GM18873 (cell line): ENCODE measurements at regions not wholly inside any gene's neighbourhood (a gene's known extent, or its start where the extent isn't known, plus 50 kb on each side); places are given as distances from the start of the nearest gene placed in this dataset.

Source experiments
- ATAC-seq: cut with Tn5 transposase; IDR thresholded peaks from one replicate; pipeline ENCODE4 v1.9.1; 2021; ENCODE audit warnings: mild to moderate bottlenecking, moderate library complexity, moderate number of reproducible peaks; ENCODE audit not compliant: unreplicated experiment, low FRiP score

GRCh38 chr6:98572579-98572978 lies 261.8 kb upstream of the POU3F2 start:
- ATAC-seq, result no peak

DNA sequence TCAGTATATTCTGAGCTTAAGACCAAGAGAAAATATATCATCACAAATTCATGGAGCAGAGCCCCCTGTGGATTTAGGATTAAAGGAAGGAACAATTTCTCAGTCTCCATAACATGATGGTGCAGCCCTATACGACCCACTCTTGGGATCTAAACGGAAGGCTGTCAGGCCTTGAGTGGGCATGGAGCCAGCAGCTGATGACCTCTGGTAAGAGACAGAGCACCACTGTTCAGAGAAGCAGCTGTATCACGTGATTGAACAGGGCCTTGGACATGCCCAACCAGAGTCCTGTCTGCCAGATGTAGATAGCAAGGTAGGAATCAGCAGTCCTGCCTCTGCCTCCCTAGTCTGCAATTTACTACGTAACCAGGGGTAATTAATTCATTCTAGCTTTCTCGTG lies 259.4 kb upstream of the POU3F2 start:
- no peak for ATAC-seq

DNA sequence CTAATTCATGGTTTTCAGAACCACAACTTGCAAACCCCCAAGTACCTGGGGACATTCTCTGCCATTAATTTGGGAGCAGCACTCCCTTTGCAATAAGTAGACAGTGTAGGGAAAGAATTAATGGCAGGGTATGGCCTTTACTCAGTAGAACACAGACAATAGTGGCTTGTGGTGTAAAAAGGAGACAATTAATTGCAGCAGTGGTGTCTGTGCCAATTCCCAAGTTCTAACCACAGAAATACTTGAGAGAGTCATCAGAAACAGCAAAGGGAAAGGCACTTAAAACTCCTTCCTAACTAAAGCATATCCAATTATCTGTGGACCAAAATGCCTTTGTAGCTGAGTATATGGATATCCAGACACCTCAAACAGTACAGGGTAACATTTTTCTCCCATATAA lies 257.6 kb upstream of the POU3F2 start:
- ATAC-seq, result no peak

- ATAC-seq, result no peak
Observed at GRCh38 chr6:98578016-98578415, 256.4 kb upstream of the POU3F2 start.

DNA sequence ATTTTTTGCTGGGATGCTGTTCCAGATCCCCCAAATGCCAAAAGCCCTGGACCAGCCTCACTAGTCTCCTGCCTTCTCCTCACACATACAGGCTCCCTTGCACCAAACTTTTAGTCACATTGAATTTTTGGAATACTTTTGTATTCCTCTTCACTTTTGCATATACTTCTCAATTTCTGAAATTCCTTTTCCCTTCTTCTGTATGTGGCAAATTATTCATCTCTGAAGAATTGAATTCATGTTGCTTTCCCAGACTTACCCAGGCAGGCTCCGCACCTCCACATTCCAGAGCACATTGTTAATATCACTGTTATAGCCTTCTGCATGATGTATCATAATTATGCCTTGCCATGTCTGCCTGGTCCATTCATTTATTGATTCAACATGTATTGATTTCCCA lies 255.3 kb upstream of the POU3F2 start:
- ATAC-seq, result no peak

- no peak for ATAC-seq
Observed at GRCh38 chr6:98579941-98580340, 254.4 kb upstream of the POU3F2 start.

GRCh38 chr6:98581705-98582104 lies 252.7 kb upstream of the POU3F2 start:
- no peak for ATAC-seq

DNA sequence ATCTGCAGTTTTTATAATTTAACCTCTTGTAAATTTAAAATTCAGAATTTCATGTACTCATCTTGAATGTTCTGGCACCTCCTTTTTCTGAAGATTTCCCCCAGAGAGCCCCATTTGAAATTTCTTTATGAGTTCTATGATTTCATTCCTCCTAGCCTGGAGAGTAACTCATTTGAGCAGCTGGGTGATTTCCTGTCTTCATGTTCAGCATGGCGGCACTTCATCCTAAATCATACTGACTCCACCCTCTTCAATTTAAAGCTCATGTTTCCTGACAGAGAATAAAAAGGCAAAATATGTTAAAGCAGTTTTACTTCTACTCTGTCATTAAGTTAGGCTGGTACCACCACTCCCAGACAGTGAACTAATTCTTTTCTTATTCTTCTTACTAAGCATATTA lies 250.9 kb upstream of the POU3F2 start:
- no peak for ATAC-seq

- ATAC-seq, result no peak
Observed at GRCh38 chr6:98586163-98586562, 248.2 kb upstream of the POU3F2 start.

- ATAC-seq, result no peak
Observed at GRCh38 chr6:98587555-98587954, 246.8 kb upstream of the POU3F2 start.

GRCh38 chr6:98589536-98589935 lies 244.8 kb upstream of the POU3F2 start:
- ATAC-seq, result no peak

DNA sequence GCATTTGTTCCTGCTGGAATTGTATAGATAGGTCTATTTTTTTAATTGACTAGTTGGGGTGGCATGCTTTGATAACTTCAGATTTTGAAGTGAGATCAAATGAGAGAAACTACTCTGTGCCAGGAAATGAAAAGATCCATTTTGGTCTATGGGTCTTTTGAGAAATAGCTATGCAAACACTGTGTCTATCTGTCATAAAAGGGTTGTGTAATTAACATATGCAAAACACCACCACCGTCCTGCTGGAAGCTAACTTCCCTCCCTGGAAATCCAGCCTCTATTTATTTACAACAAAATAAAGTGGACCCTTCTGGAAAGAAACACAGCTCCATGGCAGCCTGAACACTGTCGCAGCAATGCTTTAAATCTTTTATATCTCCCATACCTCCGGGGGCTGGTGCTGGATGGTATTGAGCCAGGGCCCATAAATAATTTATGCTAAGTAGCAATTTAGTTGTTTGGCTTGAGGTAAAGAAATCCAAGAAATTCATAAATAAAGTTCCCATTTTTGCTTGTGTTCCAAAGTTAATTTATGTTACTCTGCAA lies 244.2 kb upstream of the POU3F2 start:
- no peak for ATAC-seq

GRCh38 chr6:98590997-98591396 lies 243.4 kb upstream of the POU3F2 start:
- ATAC-seq, result no peak

- ATAC-seq, result no peak
Observed at GRCh38 chr6:98593676-98594075, 240.7 kb upstream of the POU3F2 start.

DNA sequence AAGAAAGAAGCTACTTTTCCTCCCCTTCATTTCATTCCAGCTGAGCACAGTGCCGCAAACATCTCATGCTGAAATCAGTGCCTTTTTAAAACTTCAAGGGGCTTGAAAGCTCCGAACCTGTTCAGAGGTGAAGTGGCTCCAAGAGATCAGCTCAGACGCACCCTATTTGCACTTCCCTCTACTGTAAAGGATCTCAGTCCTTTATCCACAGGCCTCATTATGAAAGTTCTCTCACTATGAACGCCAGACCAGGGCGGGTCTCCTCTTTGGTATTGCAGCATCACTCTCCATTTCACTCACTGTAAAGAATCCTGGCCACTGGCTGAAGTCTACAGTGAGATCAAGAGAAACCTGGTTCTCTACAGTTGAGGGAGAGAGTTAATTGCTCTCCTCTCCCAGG lies 232.7 kb upstream of the POU3F2 start:
- ATAC-seq, result no peak

DNA sequence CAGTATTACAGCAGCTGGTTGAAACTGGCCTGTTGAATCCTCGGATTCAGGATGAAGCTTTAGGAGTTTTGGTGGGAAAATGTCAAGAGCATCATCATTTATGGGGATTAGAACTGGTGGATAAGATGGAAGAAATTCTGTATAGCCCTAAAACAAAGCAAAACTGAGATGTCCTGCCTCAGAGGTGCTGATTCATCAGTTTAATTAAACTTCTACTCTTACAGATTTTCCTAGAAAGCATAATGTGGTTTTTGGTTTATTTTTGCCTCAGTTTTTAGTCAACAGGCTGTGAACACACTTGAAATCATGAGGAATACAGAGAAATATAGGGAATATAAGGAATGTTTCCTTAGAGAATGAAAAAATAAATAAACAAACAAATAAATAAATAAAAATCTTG lies 228.7 kb upstream of the POU3F2 start:
- ATAC-seq, result no peak

DNA sequence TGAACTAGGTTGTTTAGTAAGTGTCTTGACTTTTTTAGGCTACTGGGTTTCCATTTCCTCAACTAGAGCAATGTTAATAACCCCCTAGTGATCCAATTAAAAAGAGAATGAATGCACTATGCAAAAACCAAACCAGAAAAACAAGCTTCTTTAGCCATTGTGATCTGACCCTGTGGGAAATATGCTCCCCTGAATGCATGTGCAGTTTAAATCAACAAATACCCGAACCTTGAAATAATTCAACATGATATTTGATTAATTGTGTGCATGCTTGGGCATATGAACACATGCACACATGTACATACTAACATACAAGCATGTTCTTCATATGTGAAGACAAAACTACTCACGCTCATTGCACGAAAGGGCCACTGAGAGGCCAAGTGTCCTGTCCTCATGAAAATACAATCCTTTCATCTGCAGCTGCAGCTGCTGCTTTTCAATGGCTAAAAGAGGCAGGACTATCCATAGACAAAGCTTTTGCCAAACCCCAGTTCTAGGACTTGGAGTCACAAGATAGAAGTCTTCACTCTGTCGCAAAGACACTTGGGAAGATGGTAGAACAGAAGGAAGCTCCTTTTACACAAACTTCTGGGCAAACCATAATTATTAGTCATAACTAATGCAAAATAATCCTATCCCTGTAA lies 207.1 kb upstream of the POU3F2 start:
- no peak for ATAC-seq

GRCh38 chr6:98633886-98634285 lies 200.5 kb upstream of the POU3F2 start:
- ATAC-seq, result no peak

GRCh38 chr6:98634569-98634968 lies 199.8 kb upstream of the POU3F2 start:
- ATAC-seq, result no peak

DNA sequence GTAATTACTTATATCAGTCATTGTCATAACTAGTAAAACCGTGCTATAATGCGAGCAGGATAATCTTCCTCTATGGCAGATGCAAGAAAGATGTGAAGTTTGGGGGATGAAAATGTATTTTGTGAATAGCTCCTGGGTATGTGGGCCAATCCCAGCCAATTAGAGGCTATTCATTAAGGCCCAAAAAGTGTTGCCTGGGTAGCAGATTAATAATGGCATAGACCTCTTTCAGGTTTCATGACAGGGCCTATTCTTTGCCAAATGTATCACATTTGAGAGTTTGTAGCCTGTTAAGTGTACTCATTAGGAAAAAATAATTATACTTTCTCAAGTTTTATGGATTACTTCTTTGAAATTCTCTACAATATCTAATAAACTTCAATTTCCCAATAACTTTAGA lies 199.2 kb upstream of the POU3F2 start:
- no peak for ATAC-seq

DNA sequence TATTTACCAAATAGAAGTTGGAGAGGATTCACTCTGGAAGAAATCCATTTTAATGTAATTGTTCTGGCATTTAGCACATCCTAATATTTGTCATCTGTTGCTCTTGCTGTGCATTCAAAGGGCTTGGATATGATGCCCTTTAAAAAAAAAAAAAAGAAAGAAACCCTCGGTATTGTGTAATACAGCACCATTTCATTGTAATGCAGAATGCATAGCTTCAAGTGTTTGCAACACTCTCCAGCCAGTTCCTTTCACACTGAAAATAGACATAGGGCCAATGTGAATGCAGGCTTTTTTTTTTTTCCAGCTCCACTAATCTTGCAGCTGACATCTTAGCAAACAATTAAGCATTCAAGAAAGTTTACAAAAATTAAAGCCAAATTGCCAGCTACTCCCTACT lies 197.4 kb upstream of the POU3F2 start:
- ATAC-seq, result no peak

DNA sequence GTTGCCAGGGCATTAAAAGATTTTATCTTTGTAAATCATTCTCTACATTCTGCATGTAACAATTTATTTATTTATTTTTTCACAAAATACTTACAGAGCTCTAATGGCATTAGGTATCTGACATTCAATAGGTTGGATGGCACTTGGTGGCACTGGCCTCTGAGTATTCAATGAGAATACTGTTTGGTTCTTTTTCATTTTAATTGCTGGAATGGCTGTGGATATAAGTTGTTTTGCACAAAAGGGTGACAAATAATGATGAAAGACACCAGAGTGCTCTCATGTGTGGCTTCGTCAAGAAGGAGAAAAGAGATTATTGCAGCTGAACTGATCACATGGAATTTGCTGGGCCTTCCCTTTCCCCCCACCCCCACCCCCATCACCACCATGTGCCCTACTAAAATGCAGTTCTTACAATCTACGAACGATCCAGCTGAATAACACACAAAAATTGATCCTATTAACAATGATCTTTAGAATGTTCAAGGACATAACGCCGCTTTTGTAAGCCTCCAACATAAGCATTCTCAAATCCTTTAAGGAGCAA lies 195.2 kb upstream of the POU3F2 start:
- ATAC-seq, result no peak
